Activated naive CD4-positive, alpha-beta T cell treated with anti-CD3 and anti-CD28 coated beads for 36 hours (primary cell): ENCODE measurements at regions not wholly inside any gene's neighbourhood (a gene's known extent, or its start where the extent isn't known, plus 50 kb on each side); places are given as distances from the start of the nearest gene placed in this dataset.
"Not testable (repeated sequence)": the region's sequence is repeated elsewhere in the genome, so short reads cannot be mapped to it uniquely, and the experiment has no call there.

Experiments used
- CTCF ChIA-PET: fragments of 350-600 bp; sonication (Branson Sonifier 250); formaldehyde crosslinking; loops from one replicate; lab custom pipeline; 2021; ENCODE audit warnings: antibody characterized with exemption; lab: Charles Lee
- DNase-seq: peaks from one replicate; pipeline ENCODE4 v3.0.0-alpha.2; 2020
- H3K27ac Mint-ChIP-seq: one replicate; pipeline ENCODE4 v1.8.0; 2021; ENCODE audit warnings: mild to moderate bottlenecking, mixed read lengths
- H3K27me3 Mint-ChIP-seq: one replicate; pipeline ENCODE4 v1.8.0; 2021; ENCODE audit warnings: low read depth, mixed read lengths
- H3K36me3 Mint-ChIP-seq: one replicate; pipeline ENCODE4 v1.8.0; 2021; ENCODE audit warnings: low read depth, mixed read lengths
- H3K4me1 Mint-ChIP-seq: one replicate; pipeline ENCODE4 v1.8.0; 2021; ENCODE audit warnings: low read depth, mixed read lengths
- H3K4me3 Mint-ChIP-seq: one replicate; pipeline ENCODE4 v1.8.0; 2021; ENCODE audit warnings: mild to moderate bottlenecking, moderate library complexity, mixed read lengths
- H3K9me3 Mint-ChIP-seq: one replicate; pipeline ENCODE4 v1.8.0; 2021; ENCODE audit warnings: mixed read lengths
- intact Hi-C: fragments of 100-400 bp; cut with micrococcal nuclease; formaldehyde crosslinking; loops from one replicate; pipeline ENCODE4 v1.15.1; 2023

DNA sequence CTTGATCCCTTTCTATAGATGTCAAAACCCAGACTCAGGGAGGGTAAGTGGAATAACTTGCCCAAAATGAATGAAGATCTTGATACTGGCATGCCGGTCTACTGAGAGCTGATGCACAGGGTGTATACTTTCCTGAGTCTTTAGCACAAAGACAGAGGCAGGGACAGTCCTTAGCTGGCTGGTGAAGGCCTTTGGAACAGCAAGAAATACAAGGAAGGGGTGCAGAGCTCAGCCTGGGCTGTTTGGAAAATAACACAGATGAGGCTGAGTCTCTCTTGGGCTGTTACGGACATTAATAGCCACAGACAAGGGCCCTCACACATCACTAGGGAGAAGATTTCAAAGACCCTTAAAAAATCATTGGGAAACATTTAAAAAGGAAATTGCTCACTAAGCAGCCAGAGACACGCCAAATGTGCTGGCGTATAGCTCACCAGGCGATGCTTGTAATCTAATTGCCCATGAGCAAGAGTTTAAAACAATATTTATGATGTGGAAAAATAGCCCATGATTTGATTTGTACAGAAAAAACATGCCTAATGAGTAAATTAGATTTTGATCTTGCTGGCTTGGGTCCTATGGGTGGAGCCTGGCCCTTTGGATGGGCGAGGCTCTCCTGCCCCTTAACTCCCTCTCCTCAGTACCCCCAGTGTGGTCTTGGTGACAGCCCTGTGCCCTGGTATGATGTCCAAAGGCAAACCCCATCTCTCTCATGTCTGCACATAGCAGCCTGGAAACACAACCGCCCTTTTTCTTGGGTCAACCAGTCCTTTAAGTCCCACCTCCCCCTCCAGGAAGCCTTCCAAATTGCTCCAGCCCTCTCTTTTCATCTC, 81.8 kb upstream of the MRPS22 start:
- CTCF ChIA-PET: no interaction called here
- no peak overlapping the region for H3K27ac Mint-ChIP-seq
- H3K9me3 Mint-ChIP-seq: no peaks in the 10 kb centered on the region
- no peak for DNase-seq
- H3K4me3 Mint-ChIP-seq: no peak overlapping the region
- H3K27me3 Mint-ChIP-seq: peaks cover 6% of the 10 kb centered on the region
- intact Hi-C loops: no loop called here
- no peaks in the 10 kb centered on the region for H3K36me3 Mint-ChIP-seq
- H3K4me1 Mint-ChIP-seq: no peaks in the 10 kb centered on the region

DNA sequence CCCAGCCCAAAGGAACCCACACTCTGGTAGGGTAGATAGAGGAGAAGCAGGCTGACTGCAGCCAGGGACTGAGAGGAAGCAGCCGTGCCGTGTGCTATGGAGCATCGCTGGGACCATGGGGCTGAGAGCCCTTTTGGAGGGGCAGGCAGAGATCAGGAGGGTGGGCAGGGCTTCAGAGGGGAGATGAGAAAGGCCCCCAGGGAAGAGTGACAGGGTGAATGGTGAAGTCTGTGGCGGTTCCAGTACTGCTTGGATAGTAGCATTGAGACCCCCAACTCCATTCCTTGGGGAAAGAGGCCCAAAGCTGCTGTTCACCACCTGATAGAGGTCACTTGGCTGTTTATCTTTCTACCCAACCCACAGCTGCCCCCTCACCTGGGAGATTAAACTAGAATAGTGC, 80.0 kb upstream of the MRPS22 start:
- CTCF ChIA-PET: no interaction called here
- no peaks in the 10 kb centered on the region for H3K27me3 Mint-ChIP-seq

DNA sequence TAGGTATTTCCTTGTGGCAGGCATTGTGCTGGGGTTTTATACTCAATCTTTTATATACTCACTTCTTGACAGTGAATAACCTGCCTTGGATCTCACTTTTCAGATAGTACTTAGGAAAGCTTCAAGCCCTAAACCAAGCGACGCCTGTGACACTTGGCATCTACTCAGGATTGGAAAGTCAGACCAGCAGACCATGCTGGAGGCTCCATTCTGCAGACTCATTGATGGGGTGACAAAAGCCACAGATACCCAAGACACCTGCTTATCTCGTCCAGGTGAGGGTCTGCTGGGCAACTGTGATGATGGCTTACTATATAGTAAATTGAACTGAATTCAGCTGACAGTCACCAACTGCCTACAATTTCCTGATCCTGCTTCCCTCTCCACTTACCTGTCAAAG, 79.4 kb upstream of the MRPS22 start:
- CTCF ChIA-PET: no interaction called here
- H3K27ac Mint-ChIP-seq: no peak overlapping the region
- no peaks in the 10 kb centered on the region for H3K4me1 Mint-ChIP-seq
- no peaks in the 10 kb centered on the region for H3K27me3 Mint-ChIP-seq
- no peak for DNase-seq
- intact Hi-C loops: no loop called here
- no peak overlapping the region for H3K4me3 Mint-ChIP-seq
- H3K36me3 Mint-ChIP-seq: no peaks in the 10 kb centered on the region
- H3K9me3 Mint-ChIP-seq: no peaks in the 10 kb centered on the region

More for the DNA sequence above, 80.0 kb upstream of the MRPS22 start:
- intact Hi-C loops: no loop called here
- no peak for DNase-seq
- H3K4me3 Mint-ChIP-seq: no peak overlapping the region
- no peak overlapping the region for H3K27ac Mint-ChIP-seq
- H3K9me3 Mint-ChIP-seq: no peaks in the 10 kb centered on the region
- H3K4me1 Mint-ChIP-seq: no peaks in the 10 kb centered on the region
- H3K36me3 Mint-ChIP-seq: no peaks in the 10 kb centered on the region

DNA sequence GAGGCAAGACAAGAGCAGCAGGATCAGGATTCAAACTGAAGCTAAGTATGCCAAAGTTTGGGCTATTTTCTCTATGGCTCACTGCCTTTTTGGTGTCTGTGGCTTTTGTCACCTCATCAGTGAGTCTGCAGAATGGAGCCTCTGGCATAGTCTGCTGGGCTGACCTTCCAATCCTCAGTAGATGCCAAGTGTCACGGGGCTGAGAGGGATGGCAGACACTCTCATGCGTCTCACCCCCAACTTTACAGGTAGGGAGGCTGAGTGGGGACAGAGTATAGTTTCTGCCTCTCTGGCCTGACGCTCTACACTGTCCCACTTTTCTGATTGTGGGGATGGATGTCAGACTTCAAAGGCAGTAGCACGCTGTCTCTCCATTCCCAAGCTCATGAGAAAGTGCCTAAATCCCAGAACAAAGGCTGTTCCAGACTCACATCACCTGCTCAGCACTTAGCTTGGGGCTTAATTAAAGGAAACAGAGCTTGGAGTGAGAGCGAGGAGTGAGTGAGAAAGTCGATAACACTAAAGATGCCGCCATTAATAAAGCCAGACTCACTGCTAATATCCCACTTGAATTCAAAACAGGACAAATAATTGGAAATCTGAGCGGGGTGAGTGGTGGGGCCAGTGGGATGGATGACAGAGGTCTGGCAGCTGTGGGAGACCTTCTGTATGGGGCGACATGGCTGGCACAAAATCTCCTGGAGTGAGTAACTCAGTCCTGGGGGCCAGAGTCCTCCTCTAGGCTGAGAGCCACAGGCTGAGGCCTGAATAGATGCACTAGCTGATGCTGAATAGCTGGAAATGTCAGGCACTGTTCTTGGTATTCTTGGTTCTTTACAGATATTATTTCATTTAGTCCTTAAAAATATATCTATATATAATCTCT, 78.4 kb upstream of the MRPS22 start:
- intact Hi-C loops: no loop called here
- CTCF ChIA-PET: interaction anchor here (0.7 kb wide), 1 partner anchor 123 kb away, joined by 3 read pairs; no protein-coding TSS in a partner anchor
- no peaks in the 10 kb centered on the region for H3K9me3 Mint-ChIP-seq
- peaks cover 1% of the 10 kb centered on the region for H3K27me3 Mint-ChIP-seq
- no peak overlapping the region for H3K4me3 Mint-ChIP-seq
- H3K36me3 Mint-ChIP-seq: no peaks in the 10 kb centered on the region
- DNase-seq: no peak
- no peak overlapping the region for H3K27ac Mint-ChIP-seq
- no peaks in the 10 kb centered on the region for H3K4me1 Mint-ChIP-seq

DNA sequence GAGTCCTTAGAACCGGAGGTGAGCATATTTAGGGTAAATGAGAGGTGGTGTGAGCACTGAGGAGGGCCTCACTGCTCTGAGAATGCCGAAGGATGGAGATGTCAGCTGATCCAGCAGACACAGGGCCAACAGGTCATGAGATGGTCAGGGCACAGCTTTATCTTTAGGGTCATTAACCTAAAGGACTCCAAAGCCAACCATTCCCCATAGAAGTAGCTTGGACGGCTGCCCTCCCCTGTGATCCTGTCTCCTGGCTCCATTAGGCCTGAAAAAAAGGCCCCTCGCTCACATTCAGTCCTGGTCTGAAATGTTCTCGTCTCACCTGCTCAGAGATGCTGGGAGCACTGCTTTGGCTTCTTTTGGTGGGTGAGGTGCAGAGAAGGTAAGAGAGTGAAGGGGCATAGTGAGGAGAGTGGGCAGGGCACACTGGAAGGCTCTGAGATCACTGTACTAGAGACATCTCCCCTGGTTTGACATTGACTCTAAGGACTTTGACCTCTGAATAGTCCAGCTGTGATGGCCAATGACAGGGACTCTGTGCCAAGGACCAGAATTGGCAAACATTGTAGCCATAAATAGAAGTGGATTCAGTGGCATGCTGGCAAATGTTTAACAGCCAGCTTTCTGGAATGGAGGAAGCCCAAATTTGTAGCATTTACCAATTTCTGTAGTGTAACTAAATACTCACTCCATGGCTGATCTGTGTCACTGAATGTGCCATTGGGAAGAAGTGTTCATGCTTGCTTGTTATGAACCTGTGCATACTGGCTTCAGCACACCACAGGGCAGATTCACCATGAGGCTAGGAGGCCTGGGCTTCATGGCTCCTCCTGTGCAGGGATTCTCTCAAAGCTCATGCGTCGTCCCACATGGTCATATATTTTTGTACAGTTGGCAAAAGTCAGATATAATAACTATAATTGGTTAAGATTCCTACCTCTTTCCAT, 76.2 kb upstream of the MRPS22 start:
- intact Hi-C loops: no loop called here
- Mint-ChIP-seq H3K36me3 (no peaks in the 10 kb centered on the region), H3K27me3 (peaks cover 5% of the 10 kb centered on the region), H3K9me3 (no peaks in the 10 kb centered on the region), H3K4me1 (no peaks in the 10 kb centered on the region), H3K27ac (no peak overlapping the region), H3K4me3 (no peak overlapping the region)
- DNase-seq: no peak
- CTCF ChIA-PET: interaction anchor here (0.6 to 0.8 kb wide), 2 partner anchors 62 to 1384 kb away, joined by 3 to 4 read pairs; no protein-coding TSS in a partner anchor

DNA sequence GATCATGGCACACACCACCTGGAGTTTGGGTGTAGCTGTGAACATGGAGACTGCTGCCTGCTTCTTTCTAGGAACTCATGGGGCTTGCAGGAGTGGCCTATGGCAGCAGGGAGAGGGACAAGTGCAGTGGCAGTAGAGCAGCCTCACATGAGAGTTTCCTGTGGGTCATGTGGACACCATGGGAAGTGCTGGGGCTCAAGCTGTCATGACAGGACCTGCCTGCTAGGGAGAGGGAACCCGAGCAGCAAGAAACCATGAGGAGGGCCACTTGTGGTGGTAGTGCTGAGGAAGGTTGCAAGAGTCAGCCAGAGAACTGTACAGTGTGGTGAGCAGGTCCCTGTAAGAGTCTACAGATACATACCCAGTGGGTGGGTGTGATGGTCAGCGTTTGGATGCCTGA, 73.8 kb upstream of the MRPS22 start:
- DNase-seq: no peak
- Mint-ChIP-seq H3K27me3 (peaks cover 12% of the 10 kb centered on the region), H3K27ac (no peak overlapping the region), H3K36me3 (no peaks in the 10 kb centered on the region), H3K4me1 (no peaks in the 10 kb centered on the region), H3K4me3 (no peak overlapping the region), H3K9me3 (no peaks in the 10 kb centered on the region)
- CTCF ChIA-PET: no interaction called here
- intact Hi-C loops: no loop called here

DNA sequence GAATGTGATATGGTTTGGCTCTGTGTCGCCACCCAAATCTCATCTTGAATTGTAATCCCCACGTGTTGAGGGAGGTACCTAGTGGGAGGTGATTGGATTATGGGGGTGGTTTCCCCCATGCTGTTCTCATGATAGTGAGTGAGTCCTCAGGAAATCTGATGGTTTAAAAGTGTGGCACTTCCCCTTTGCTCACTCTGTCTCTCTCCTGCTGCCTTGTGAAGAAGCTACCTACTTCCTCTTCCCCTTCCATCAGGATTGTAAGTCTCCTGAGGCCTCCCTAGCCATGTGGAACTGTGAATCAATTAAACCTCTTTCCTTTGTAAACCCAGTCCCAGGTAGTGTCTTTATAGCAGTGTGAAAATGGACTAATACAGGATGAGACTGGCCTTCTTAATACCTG, 73.2 kb upstream of the MRPS22 start:
- intact Hi-C loops, H3K9me3 Mint-ChIP-seq, H3K27ac Mint-ChIP-seq, H3K4me1 Mint-ChIP-seq, DNase-seq, H3K4me3 Mint-ChIP-seq, H3K36me3 Mint-ChIP-seq: not testable (repeated sequence)
- H3K27me3 Mint-ChIP-seq: peaks cover 13% of the 10 kb centered on the region
- CTCF ChIA-PET: interaction anchor here (0.8 kb wide), 1 partner anchor 12 kb away, joined by 3 read pairs; no protein-coding TSS in a partner anchor

DNA sequence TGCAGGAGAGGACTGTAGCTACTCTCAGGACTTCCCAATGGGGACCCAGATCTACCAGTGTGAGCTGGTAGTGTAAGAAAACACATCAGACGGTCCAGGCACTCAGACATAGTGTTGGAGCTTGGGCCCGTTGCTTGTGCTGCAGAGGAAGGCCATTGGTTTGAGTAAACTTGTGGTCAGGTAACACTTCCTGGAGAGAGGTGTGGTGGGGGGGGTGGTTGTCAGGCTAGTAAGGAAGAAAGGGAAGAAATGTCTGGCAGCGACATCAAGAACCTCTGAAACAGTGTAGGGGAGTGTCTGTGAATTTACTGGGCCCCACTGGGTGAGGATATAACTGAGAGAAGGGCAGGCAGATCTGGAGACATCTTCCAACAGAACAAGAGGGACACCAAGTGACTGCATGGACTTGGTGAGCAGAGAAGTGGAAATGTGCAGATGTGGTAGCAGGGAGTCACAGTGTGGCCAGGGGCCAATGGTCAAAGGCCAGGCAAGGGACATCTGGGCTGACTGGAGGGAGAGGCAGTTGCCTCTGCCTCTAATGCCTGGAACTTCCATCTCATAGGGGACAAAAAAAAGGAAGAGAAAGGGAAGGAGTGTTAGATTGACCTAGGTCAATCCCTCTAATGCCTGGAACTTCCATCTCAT, 63.7 kb upstream of the MRPS22 start:
- Mint-ChIP-seq H3K4me1 (no peaks in the 10 kb centered on the region), H3K36me3 (no peaks in the 10 kb centered on the region), H3K4me3 (no peak overlapping the region), H3K27ac (no peak overlapping the region), H3K9me3 (no peaks in the 10 kb centered on the region), H3K27me3 (peaks cover 4% of the 10 kb centered on the region)
- no peak for DNase-seq
- intact Hi-C loops: no loop called here
- CTCF ChIA-PET: no interaction called here

DNA sequence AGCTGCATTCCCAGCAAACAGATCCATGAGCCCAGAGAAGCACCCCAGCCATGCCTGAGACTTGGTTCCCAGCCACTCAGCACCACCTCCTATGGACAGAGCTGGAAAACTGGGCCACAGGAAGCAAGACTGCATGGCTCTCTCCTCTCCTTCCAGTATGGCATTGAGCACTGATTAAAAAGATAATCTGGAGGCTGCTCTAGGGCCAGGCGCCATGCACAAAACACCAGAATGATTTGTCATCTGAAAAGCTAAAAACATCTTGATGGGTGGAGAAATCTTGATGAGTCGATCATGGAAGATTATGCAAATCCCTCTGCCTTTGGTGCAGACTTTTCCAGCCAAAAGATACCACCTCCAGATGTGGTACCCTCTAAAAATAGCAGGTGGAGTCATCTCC, 62.7 kb upstream of the MRPS22 start:
- intact Hi-C loops: no loop called here
- no peak for DNase-seq
- Mint-ChIP-seq H3K9me3 (no peaks in the 10 kb centered on the region), H3K4me1 (no peaks in the 10 kb centered on the region), H3K4me3 (no peak overlapping the region), H3K36me3 (no peaks in the 10 kb centered on the region), H3K27ac (no peak overlapping the region), H3K27me3 (no peaks in the 10 kb centered on the region)
- CTCF ChIA-PET: no interaction called here

DNA sequence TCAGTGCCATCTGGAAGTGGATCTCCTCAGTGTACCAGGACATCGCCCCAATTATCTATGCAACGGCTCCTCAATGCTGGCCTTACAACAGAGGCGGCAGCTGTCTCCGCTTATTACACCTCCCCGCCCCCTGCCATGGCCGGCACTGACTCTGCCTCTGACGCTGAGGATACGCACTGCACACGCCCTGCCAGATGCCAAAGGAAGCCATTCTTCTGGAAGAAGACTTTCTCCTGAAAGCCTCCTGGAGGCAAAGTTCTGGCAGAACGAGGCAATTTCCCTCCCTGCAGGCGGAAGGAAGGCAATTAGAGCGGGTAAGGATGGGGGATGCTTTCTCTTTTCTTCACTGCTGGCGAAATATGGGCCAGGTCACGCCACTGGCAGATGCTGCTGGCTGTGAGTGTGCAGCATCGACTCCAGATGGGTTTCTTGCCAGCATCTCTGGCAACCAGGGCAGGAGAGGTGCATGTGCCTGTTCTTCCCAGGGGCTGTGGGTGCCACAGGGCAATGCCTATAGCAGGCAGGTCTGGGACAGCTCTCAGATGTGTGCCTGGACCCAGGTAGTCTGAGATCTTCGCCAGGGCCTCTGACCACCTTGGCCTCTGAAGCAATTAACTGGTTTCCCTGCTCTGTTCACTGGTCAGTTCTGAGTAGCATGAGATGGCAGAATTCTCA, 62.2 kb upstream of the MRPS22 start:
- intact Hi-C loops: no loop called here
- Mint-ChIP-seq H3K27me3 (no peaks in the 10 kb centered on the region), H3K4me1 (no peaks in the 10 kb centered on the region), H3K9me3 (no peaks in the 10 kb centered on the region), H3K36me3 (no peaks in the 10 kb centered on the region), H3K4me3 (no peak overlapping the region), H3K27ac (no peak overlapping the region)
- no peak for DNase-seq
- CTCF ChIA-PET: no interaction called here

DNA sequence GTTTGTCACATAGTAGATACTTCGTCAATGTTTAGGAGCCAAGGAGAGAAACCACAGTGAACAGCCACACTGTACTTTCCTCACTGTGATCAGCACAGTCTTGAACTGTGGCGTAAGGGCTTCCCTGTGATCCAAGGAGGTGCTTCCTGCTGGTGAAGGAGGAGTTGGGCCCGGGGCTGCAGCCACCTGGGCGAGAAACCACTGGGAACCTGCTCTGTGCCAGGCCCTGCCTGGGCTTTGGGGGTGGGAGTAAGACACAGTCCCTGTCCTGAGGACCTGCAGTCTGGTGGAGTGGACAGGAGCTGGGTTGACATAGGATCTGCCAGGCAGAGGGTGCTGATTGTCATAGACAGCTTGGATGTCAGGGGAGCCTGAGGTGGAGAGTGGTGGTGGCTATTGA, 60.5 kb upstream of the MRPS22 start:
- CTCF ChIA-PET: no interaction called here
- Mint-ChIP-seq H3K36me3 (no peaks in the 10 kb centered on the region), H3K27ac (no peak overlapping the region), H3K4me3 (no peak overlapping the region), H3K27me3 (no peaks in the 10 kb centered on the region), H3K9me3 (no peaks in the 10 kb centered on the region), H3K4me1 (no peaks in the 10 kb centered on the region)
- no peak for DNase-seq
- intact Hi-C loops: no loop called here
